ENCODE measurements at regions not wholly inside any gene's neighbourhood (a gene's known extent, or its start where the extent isn't known, plus 50 kb on each side); places are given as distances from the start of the nearest gene placed in this dataset.

DNA sequence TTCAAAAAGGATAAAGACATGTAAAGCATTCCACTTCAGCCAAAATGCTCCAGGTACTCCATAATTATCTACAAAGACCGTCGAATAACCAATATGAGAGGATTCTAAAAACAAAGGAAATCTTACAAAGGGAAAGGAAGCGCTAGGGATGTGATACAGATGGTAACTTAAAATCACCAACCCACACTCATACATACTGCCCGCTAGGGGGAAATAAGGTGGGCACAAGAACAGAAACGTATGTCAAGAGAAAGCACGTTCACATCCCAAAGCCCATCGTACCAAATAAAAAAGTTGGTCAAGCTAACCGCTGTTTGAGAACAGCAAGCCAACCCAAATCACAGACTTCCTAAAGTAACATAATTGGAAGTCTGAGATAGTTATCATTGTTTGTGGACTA is 429.4 kb downstream of the SHQ1 start:
- H3K9ac ChIP-seq (replicated peaks in 1 of 4; ENCODE audit: extremely low read depth in 1 of 4, low read depth in 3 of 4, low read length in 3 of 4) = no peak overlapping the region
- no peak overlapping the region for H2BK20ac ChIP-seq (ENCODE audit: low read length)
- H2BK15ac ChIP-seq (ENCODE audit: low read length) = no peak overlapping the region
- H2AFZ ChIP-seq (ENCODE audit: low read length) = no peak overlapping the region
- no peak overlapping the region for H3K27ac ChIP-seq (ENCODE audit: low read depth, low read length)
- peaks cover 6% of the 10 kb centered on the region for H3K79me1 ChIP-seq (ENCODE audit: low read depth, low read length)
- no peak overlapping the region for H3K4me2 ChIP-seq (ENCODE audit: insufficient read depth in 1 of 2, low read depth in 2 of 2, low read length in 2 of 2)
- no peak overlapping the region for H3K4me3 ChIP-seq (ENCODE audit: extremely low read depth in 1 of 4, insufficient read depth in 2 of 4, low read depth in 3 of 4, low read length in 4 of 4)
- H3K4me1 ChIP-seq (replicated peaks in 1 of 4; ENCODE audit: control insufficient read depth in 3 of 4, insufficient read depth in 4 of 4, low read length in 3 of 4) = peaks cover 0 to 4% (median 0%) of the 10 kb centered on the region in 4 experiments; a peak in 3 of 7 replicates
- H3K79me2 ChIP-seq (ENCODE audit: control insufficient read depth in 1 of 2, insufficient read depth in 2 of 2, low read length in 2 of 2) = peaks cover 38 to 100% of the 10 kb centered on the region in 2 experiments
- 81% methylated on average over 8 of the region's 8 CpGs; no CpG with 5 or more reads in 1 of the 2 experiments for WGBS, 2 experiments (ENCODE audit: extremely low coverage in 1 of 2, insufficient coverage in 1 of 2, insufficient read length in 1 of 2, insufficient replicate concordance in 2 of 2, low coverage in 1 of 2, low lambda C conversion rate in 2 of 2, missing lambda C conversion rate in 1 of 2)
- H4K91ac ChIP-seq (replicated peaks; ENCODE audit: insufficient read length, low read length) = no peak overlapping the region
- H3K14ac ChIP-seq (ENCODE audit: insufficient read length) = no peak overlapping the region
- no peak overlapping the region for H3K18ac ChIP-seq (ENCODE audit: extremely low read depth, low read length)
- POLR2A ChIA-PET (ENCODE audit: partially characterized antibody) = interaction anchor here (0.6 kb wide), 1 partner anchor 64 kb away, joined by 3 read pairs; no protein-coding TSS in a partner anchor
- H3K4ac ChIP-seq (replicated peaks; ENCODE audit: insufficient read length, low read depth, low read length) = no peak overlapping the region
- peaks cover 0 to 4% of the 10 kb centered on the region in 2 experiments; a peak in 1 of 4 replicates for H3K9me3 ChIP-seq (ENCODE audit: insufficient read depth in 2 of 2, low read depth in 1 of 2, low read length in 1 of 2)
- DNase-seq (ENCODE audit: low read depth in 1 of 2, low spot score in 2 of 2) (no peak), FAIRE-seq (peak; percentile 57)
- no peak overlapping the region for H3K56ac ChIP-seq (replicated peaks; ENCODE audit: insufficient read length, low read depth, low read length)
- no peaks in the 10 kb centered on the region for H3K27me3 ChIP-seq (replicated peaks in 1 of 4; ENCODE audit: control insufficient read depth in 3 of 4, extremely low read depth in 1 of 4, insufficient read depth in 3 of 4, low read length in 3 of 4)
- no peak overlapping the region for H2BK5ac ChIP-seq (ENCODE audit: low read depth, low read length)
- CTCF ChIA-PET (ENCODE audit: partially characterized antibody) = interaction anchor here (1.6 to 1.8 kb wide), 3 partner anchors 12 to 26 kb away, joined by 4 to 5 read pairs (median 5); no protein-coding TSS in a partner anchor
- H2BK12ac ChIP-seq (ENCODE audit: low read depth, low read length) = no peak overlapping the region
- TF ChIP-seq, protein P1, sequence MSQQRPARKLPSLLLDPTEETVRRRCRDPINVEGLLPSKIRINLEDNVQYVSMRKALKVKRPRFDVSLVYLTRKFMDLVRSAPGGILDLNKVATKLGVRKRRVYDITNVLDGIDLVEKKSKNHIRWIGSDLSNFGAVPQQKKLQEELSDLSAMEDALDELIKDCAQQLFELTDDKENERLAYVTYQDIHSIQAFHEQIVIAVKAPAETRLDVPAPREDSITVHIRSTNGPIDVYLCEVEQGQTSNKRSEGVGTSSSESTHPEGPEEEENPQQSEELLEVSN (IDR thresholded peaks at IDR 0.05) = no peak
- no peak for TF ChIP-seq FOSL1 (IDR thresholded peaks at IDR 0.05; ENCODE audit: insufficient read depth, low read depth, low read length)
- TF ChIP-seq SIRT6 (IDR thresholded peaks at IDR 0.05; ENCODE audit: low read length) = no peak
- peak in 1 of 2 experiments; percentile 18; a peak in 1 of 4 replicates for TF ChIP-seq RAD21 (IDR thresholded peaks at IDR 0.05 in 1 of 2, conservative IDR thresholded peaks at IDR 0.05 in 1 of 2; ENCODE audit: low read depth in 2 of 2, low read length in 2 of 2)
- TF ChIP-seq MAFK (IDR thresholded peaks at IDR 0.05; ENCODE audit: low read depth, low read length) = no peak
- TF ChIP-seq EP300 (IDR thresholded peaks at IDR 0.05; ENCODE audit: borderline replicate concordance in 1 of 2, low read depth in 2 of 2, low read length in 2 of 2) = no peak
- no peak for TF ChIP-seq POLR2A (IDR thresholded peaks at IDR 0.05; ENCODE audit: control extremely low read depth in 1 of 2, low read depth in 2 of 2, low read length in 2 of 2)
- TF ChIP-seq RFX5 (IDR thresholded peaks at IDR 0.05; ENCODE audit: borderline replicate concordance, low read depth, low read length) = no peak
- H3K23ac ChIP-seq (ENCODE audit: insufficient read length) = no peak overlapping the region
- H3K36me3 ChIP-seq (ENCODE audit: control insufficient read depth in 2 of 4, insufficient read depth in 4 of 4, low read length in 3 of 4) = no peaks in the 10 kb centered on the region; a peak in 2 of 8 replicates
- H2AK5ac ChIP-seq (ENCODE audit: low read depth, low read length) = no peak overlapping the region
- H3K23me2 ChIP-seq (ENCODE audit: low read depth, low read length) = no peaks in the 10 kb centered on the region
- no peak overlapping the region for H4K8ac ChIP-seq (ENCODE audit: extremely low read depth, insufficient read depth, low read length)
- H4K20me1 ChIP-seq (replicated peaks in 1 of 2; ENCODE audit: control insufficient read depth in 1 of 2, insufficient read depth in 2 of 2, low read length in 2 of 2) = peaks cover 8 to 15% of the 10 kb centered on the region in 2 experiments
- no peak overlapping the region for H2BK120ac ChIP-seq (replicated peaks; ENCODE audit: low read depth, low read length)
- no peak overlapping the region for H4K5ac ChIP-seq (ENCODE audit: insufficient read length, low read depth, low read length)

All from H1 (cell line).